GM23338 (cell line): ENCODE measurements at regions not wholly inside any gene's neighbourhood (a gene's known extent, or its start where the extent isn't known, plus 50 kb on each side); places are given as distances from the start of the nearest gene placed in this dataset.

Experiments used
- ATAC-seq: fragments of 200-7000 bp; cut with Tn5 transposase; 3 replicates; pipeline ENCODE4 v1.9.1; 2020
- DNase-seq: peaks from one replicate; pipeline ENCODE4 v3.0.0-alpha.2; 2015; ENCODE audit warnings: low spot score
- H2AFZ ChIP-seq: fragments of 200-600 bp; sonication (generic); 2 replicates; pipeline ENCODE4 v1.8.0; 2016; ENCODE audit warnings: antibody characterized with exemption, mild to moderate bottlenecking, moderate library complexity
- H3F3A ChIP-seq: fragments of 200-600 bp; sonication (generic); replicated peaks from 2 replicates; pipeline ENCODE4 v1.8.0; 2017; ENCODE audit warnings: antibody characterized with exemption, mixed run types, low read depth
- H3K27ac ChIP-seq: fragments of 200-600 bp; sonication (generic); 2 replicates; pipeline ENCODE4 v1.6.1; 2016; ENCODE audit warnings: low read depth
- H3K27me3 ChIP-seq: fragments of 200-600 bp; sonication (generic); 2 replicates; pipeline ENCODE4 v1.8.0; 2016; ENCODE audit warnings: mild to moderate bottlenecking, mixed run types, moderate library complexity; ENCODE audit not compliant: insufficient read depth
- H3K36me3 ChIP-seq: fragments of 200-600 bp; sonication (generic); 2 replicates; pipeline ENCODE4 v1.8.0; 2016; ENCODE audit warnings: mild to moderate bottlenecking; ENCODE audit not compliant: insufficient read depth
- H3K4me1 ChIP-seq: fragments of 200-600 bp; sonication (generic); 2 replicates; pipeline ENCODE4 v1.8.0; 2016; ENCODE audit warnings: mild to moderate bottlenecking, moderate library complexity; ENCODE audit not compliant: insufficient read depth
- H3K4me2 ChIP-seq: fragments of 200-600 bp; sonication (generic); 2 replicates; pipeline ENCODE4 v1.7.1; 2017; ENCODE audit warnings: mixed run types
- H3K4me3 ChIP-seq: fragments of 200-600 bp; sonication (generic); 2 replicates; pipeline ENCODE4 v1.6.1; 2016; ENCODE audit warnings: mixed run types
- H3K79me2 ChIP-seq: fragments of 200-600 bp; sonication (generic); replicated peaks from 2 replicates; pipeline ENCODE4 v1.8.0; 2017; ENCODE audit warnings: mild to moderate bottlenecking; ENCODE audit not compliant: insufficient read depth
- H3K9me2 ChIP-seq: fragments of 200-600 bp; sonication (generic); 2 replicates; pipeline ENCODE4 v1.8.0; 2017; ENCODE audit not compliant: insufficient read depth
- H4K20me1 ChIP-seq: fragments of 200-600 bp; sonication (generic); replicated peaks from 2 replicates; pipeline ENCODE4 v1.8.0; 2017; ENCODE audit warnings: mild to moderate bottlenecking; ENCODE audit not compliant: insufficient read depth
- H3K27ac Mint-ChIP-seq: 2 replicates; pipeline ENCODE4 v1.8.0; 2020; ENCODE audit warnings: inconsistent platforms, mild to moderate bottlenecking, moderate library complexity, mixed read lengths
- H3K27me3 Mint-ChIP-seq: 3 replicates; pipeline ENCODE4 v1.8.0; 2022; ENCODE audit warnings: low read depth, mild to moderate bottlenecking, moderate library complexity, mixed read lengths, inconsistent platforms; ENCODE audit not compliant: insufficient read depth, poor library complexity
- H3K36me3 Mint-ChIP-seq: 3 replicates; pipeline ENCODE4 v1.8.0; 2021; ENCODE audit warnings: low read depth, mild to moderate bottlenecking, inconsistent platforms, moderate library complexity, mixed read lengths
- H3K4me1 Mint-ChIP-seq: 3 replicates; pipeline ENCODE4 v1.8.0; 2020; ENCODE audit warnings: mild to moderate bottlenecking, inconsistent platforms, mixed read lengths
- H3K4me3 Mint-ChIP-seq: 3 replicates; pipeline ENCODE4 v1.8.0; 2021; ENCODE audit warnings: moderate library complexity, mild to moderate bottlenecking, inconsistent platforms, mixed read lengths
- H3K9me3 Mint-ChIP-seq: 3 replicates; pipeline ENCODE4 v1.8.0; 2020; ENCODE audit warnings: moderate library complexity, mild to moderate bottlenecking, inconsistent platforms, mixed read lengths
- CTCF ChIP-seq, 2 experiments: fragments of 200-600 bp in 1 of 2; sonication (generic) in 1 of 2; conservative IDR thresholded peaks; 2 replicates each; pipeline versions ENCODE4 v1.5.1 to v1.6.1; 2016 to 2017; ENCODE audit warnings: antibody characterized with exemption in 2 of 2, low read depth in 2 of 2, mild to moderate bottlenecking in 2 of 2, moderate library complexity in 1 of 2
- ETS1 ChIP-seq: IDR thresholded peaks from 2 replicates; pipeline ENCODE4 v1.6.1; 2016; ENCODE audit warnings: antibody characterized with exemption
- EZH2 ChIP-seq: fragments of 200-600 bp; sonication (generic); IDR thresholded peaks from one replicate; pipeline ENCODE4 v1.8.0; 2017; ENCODE audit warnings: antibody characterized with exemption, mild to moderate bottlenecking, low read depth; ENCODE audit not compliant: unreplicated experiment
- EZH2phosphoT487 ChIP-seq: fragments of 200-600 bp; sonication (generic); IDR thresholded peaks from one replicate; pipeline ENCODE4 v1.8.1; 2018; ENCODE audit warnings: antibody characterized with exemption; ENCODE audit not compliant: unreplicated experiment
- JUNB ChIP-seq: IDR thresholded peaks from one replicate; pipeline ENCODE4 v1.6.1; 2016; ENCODE audit warnings: antibody characterized with exemption; ENCODE audit not compliant: unreplicated experiment
- NANOG ChIP-seq: IDR thresholded peaks from 2 replicates; pipeline ENCODE4 v1.6.1; 2016; ENCODE audit warnings: antibody characterized with exemption, borderline replicate concordance
- POLR2AphosphoS5 ChIP-seq: IDR thresholded peaks from 2 replicates; pipeline ENCODE4 v1.6.1; 2016; ENCODE audit warnings: antibody characterized with exemption, low read depth
- STAT1 ChIP-seq: IDR thresholded peaks from one replicate; pipeline ENCODE4 v1.6.1; 2016; ENCODE audit warnings: antibody characterized with exemption; ENCODE audit not compliant: unreplicated experiment
- ZNF114 ChIP-seq: fragments of 250-450 bp; sonication (Bioruptor Pico); IDR thresholded peaks from 2 replicates; pipeline ENCODE4 v1.5.0; 2020; ENCODE audit warnings: mild to moderate bottlenecking, moderate library complexity
- ZNF331 ChIP-seq: fragments of 250-450 bp; sonication (Bioruptor Pico); IDR thresholded peaks from 2 replicates; pipeline ENCODE4 v1.5.0; 2020; ENCODE audit warnings: low read depth, mild to moderate bottlenecking, moderate library complexity
- ZNF462 ChIP-seq: fragments of 250-450 bp; sonication (Bioruptor Pico); IDR thresholded peaks from 2 replicates; pipeline ENCODE4 v1.5.0; 2020; ENCODE audit warnings: mild to moderate bottlenecking, moderate library complexity
- TF ChIP-seq, protein P1 (sequence below): IDR thresholded peaks from one replicate; pipeline ENCODE4 v1.6.1; 2018; ENCODE audit warnings: antibody characterized with exemption; ENCODE audit not compliant: unreplicated experiment

- TF ChIP-seq STAT1 (no peak), JUNB (no peak), POLR2AphosphoS5 (no peak)
These were observed 89.7 kb downstream of the TFAP2C start (continued) for GRCh38 chr20:56718816-56719215.

DNA sequence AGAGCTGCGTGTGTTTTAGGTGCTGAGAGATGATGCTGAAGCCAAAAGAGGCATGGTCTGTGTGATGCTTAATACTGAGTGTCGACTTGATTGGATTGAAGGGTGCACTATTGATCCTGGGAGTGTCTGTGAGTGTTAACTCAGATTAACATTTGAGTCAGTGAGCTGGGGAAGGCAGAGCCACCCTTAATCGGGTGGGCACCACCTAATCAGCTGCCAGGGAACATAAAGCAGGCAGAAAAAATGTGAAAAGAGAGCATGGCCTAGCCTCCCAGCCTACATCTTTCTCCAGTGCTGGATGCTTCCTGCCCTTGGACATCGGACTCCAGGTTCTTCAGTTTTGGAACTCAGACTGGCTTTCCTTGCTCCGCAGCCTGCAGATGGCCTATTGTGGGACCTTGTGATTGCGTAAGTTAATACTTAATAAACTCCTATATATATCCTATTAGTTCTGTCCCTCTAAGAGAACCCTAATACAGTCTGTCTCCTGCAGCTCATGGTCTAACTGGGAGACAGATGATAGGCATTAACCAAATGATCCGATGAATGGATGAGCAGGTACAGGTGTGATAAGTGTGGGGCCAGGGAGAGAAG is 91.6 kb downstream of the TFAP2C start:
- ATAC-seq (no peak), DNase-seq (no peak)
- Histone ChIP-seq H3K4me2 (no peak overlapping the region), H3K79me2 (no peaks in the 10 kb centered on the region), H3K27me3 (no peaks in the 10 kb centered on the region), H3K4me3 (no peak overlapping the region), H3K4me1 (peaks cover 11% of the 10 kb centered on the region), H3K27ac (no peak overlapping the region), H4K20me1 (no peaks in the 10 kb centered on the region), H3K36me3 (no peaks in the 10 kb centered on the region), H3K9me2 (no peaks in the 10 kb centered on the region), H2AFZ (no peak overlapping the region), H3F3A (no peaks in the 10 kb centered on the region)
- H3K4me1 Mint-ChIP-seq = peaks cover 8% of the 10 kb centered on the region
- H3K36me3 Mint-ChIP-seq = no peaks in the 10 kb centered on the region
- TF ChIP-seq ZNF331 = no peak
- TF ChIP-seq NANOG = no peak
- TF ChIP-seq EZH2phosphoT487 = no peak
- TF ChIP-seq STAT1 = no peak
- TF ChIP-seq, protein P1, sequence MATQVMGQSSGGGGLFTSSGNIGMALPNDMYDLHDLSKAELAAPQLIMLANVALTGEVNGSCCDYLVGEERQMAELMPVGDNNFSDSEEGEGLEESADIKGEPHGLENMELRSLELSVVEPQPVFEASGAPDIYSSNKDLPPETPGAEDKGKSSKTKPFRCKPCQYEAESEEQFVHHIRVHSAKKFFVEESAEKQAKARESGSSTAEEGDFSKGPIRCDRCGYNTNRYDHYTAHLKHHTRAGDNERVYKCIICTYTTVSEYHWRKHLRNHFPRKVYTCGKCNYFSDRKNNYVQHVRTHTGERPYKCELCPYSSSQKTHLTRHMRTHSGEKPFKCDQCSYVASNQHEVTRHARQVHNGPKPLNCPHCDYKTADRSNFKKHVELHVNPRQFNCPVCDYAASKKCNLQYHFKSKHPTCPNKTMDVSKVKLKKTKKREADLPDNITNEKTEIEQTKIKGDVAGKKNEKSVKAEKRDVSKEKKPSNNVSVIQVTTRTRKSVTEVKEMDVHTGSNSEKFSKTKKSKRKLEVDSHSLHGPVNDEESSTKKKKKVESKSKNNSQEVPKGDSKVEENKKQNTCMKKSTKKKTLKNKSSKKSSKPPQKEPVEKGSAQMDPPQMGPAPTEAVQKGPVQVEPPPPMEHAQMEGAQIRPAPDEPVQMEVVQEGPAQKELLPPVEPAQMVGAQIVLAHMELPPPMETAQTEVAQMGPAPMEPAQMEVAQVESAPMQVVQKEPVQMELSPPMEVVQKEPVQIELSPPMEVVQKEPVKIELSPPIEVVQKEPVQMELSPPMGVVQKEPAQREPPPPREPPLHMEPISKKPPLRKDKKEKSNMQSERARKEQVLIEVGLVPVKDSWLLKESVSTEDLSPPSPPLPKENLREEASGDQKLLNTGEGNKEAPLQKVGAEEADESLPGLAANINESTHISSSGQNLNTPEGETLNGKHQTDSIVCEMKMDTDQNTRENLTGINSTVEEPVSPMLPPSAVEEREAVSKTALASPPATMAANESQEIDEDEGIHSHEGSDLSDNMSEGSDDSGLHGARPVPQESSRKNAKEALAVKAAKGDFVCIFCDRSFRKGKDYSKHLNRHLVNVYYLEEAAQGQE = no peak
- no peak for TF ChIP-seq ETS1
- no peak for TF ChIP-seq CTCF (conservative IDR thresholded peaks at IDR 0.05; ENCODE audit: low read depth in 2 of 2)
- no peak for TF ChIP-seq EZH2
- no peak for TF ChIP-seq JUNB
- no peak for TF ChIP-seq ZNF462 (CRISPR knock-in tag)
- no peak for TF ChIP-seq ZNF114 (CRISPR knock-in tag)
- H3K4me3 Mint-ChIP-seq = no peak overlapping the region
- H3K9me3 Mint-ChIP-seq = no peaks in the 10 kb centered on the region
- no peaks in the 10 kb centered on the region for H3K27me3 Mint-ChIP-seq
- H3K27ac Mint-ChIP-seq = no peak overlapping the region
